Esophagus muscularis mucosa (tissue), 4 donors: ENCODE measurements at regions not wholly inside any gene's neighbourhood (a gene's known extent, or its start where the extent isn't known, plus 50 kb on each side); places are given as distances from the start of the nearest gene placed in this dataset.

Experiments
- EP300 ChIP-seq: sonication (generic); formaldehyde crosslinking; IDR thresholded peaks from one replicate; pipeline ENCODE4 v1.6.1; 2017; ENCODE audit warnings: antibody characterized with exemption
- POLR2A ChIP-seq: fragments of 450-650 bp; IDR thresholded peaks from one replicate; pipeline ENCODE4 v1.6.1; 2017; ENCODE audit warnings: antibody characterized with exemption, moderate library complexity, mild to moderate bottlenecking, low read depth
- POLR2AphosphoS5 ChIP-seq, 2 donors: sonication (generic); formaldehyde crosslinking; IDR thresholded peaks; one replicate each; pipeline ENCODE4 v1.6.1; 2017; ENCODE audit warnings: antibody characterized with exemption in 2 of 2
- TF ChIP-seq, protein P1 (sequence below), 3 experiments: fragments of 200-600 bp in 2 of 3; fragments of 450-650 bp in 1 of 3; sonication (generic) in 2 of 3; IDR thresholded peaks; one replicate each; pipeline ENCODE4 v1.5.1; 2017 to 2019; ENCODE audit warnings: antibody characterized with exemption in 3 of 3, mild to moderate bottlenecking in 2 of 3, moderate library complexity in 1 of 3

DNA sequence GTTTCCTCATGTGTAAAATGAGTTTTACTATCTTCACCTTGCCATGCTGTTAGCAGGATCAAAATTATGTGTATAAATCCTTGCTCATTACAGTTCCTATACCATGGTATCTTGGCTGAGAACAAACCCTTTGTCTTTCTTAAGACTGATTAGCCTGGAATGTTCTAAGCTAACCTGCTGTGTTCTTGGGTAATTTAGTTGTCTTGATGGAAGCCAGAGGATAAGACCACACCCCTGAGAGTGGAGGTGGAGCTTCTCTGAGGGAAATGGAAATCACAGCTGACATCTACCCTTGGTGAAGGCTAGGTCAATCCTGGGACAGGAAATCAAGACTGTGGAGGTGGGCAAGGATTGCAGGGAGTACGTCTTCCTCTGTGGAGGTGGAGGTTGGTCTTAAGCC, 206.1 kb upstream of the ARHGAP20 start:
- no peak for TF ChIP-seq POLR2A
- TF ChIP-seq, protein P1, sequence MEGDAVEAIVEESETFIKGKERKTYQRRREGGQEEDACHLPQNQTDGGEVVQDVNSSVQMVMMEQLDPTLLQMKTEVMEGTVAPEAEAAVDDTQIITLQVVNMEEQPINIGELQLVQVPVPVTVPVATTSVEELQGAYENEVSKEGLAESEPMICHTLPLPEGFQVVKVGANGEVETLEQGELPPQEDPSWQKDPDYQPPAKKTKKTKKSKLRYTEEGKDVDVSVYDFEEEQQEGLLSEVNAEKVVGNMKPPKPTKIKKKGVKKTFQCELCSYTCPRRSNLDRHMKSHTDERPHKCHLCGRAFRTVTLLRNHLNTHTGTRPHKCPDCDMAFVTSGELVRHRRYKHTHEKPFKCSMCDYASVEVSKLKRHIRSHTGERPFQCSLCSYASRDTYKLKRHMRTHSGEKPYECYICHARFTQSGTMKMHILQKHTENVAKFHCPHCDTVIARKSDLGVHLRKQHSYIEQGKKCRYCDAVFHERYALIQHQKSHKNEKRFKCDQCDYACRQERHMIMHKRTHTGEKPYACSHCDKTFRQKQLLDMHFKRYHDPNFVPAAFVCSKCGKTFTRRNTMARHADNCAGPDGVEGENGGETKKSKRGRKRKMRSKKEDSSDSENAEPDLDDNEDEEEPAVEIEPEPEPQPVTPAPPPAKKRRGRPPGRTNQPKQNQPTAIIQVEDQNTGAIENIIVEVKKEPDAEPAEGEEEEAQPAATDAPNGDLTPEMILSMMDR (IDR thresholded peaks at IDR 0.05), result no peak
- TF ChIP-seq EP300, result no peak
- no peak for TF ChIP-seq POLR2AphosphoS5 (IDR thresholded peaks at IDR 0.05)
